HUES64 (cell line): ENCODE measurements at regions not wholly inside any gene's neighbourhood (a gene's known extent, or its start where the extent isn't known, plus 50 kb on each side); places are given as distances from the start of the nearest gene placed in this dataset.
"Not testable (repeated sequence)": the region's sequence is repeated elsewhere in the genome, so short reads cannot be mapped to it uniquely, and the experiment has no call there.

Source experiments
- H3K27ac ChIP-seq: 2 replicates; pipeline ENCODE4 v1.7.0; 2013; ENCODE audit warnings: low read depth, low read length, inconsistent platforms
- H3K27me3 ChIP-seq: 2 replicates; pipeline ENCODE4 v1.6.1; 2013; ENCODE audit warnings: mild to moderate bottlenecking, low read length; ENCODE audit not compliant: insufficient read depth
- H3K36me3 ChIP-seq: 2 replicates; pipeline ENCODE4 v1.6.1; 2013; ENCODE audit warnings: mild to moderate bottlenecking, low read length; ENCODE audit not compliant: insufficient read depth
- H3K4me1 ChIP-seq: 2 replicates; pipeline ENCODE4 v1.6.1; 2013; ENCODE audit warnings: mild to moderate bottlenecking, low read length, moderate library complexity; ENCODE audit not compliant: insufficient read depth
- H3K4me3 ChIP-seq: 2 replicates; pipeline ENCODE4 v1.5.1; 2013; ENCODE audit warnings: mild to moderate bottlenecking, low read length, moderate library complexity
- H3K9ac ChIP-seq: 2 replicates; pipeline ENCODE4 v1.6.1; 2013; ENCODE audit warnings: mild to moderate bottlenecking, low read depth, low read length
- H3K9me3 ChIP-seq: 2 replicates; pipeline ENCODE4 v1.6.1; 2013; ENCODE audit warnings: low read depth, low read length; ENCODE audit not compliant: insufficient read depth
- WGBS: fragments of 150-250, 120-280 bp; methylation state at CpG from one replicate; pipeline ENCODE4 v1.1.7; 2013; ENCODE audit warnings: missing lambda C conversion rate; 5-methylcytosine and 5-hydroxymethylcytosine counted together

GRCh38 chr1:121088568-121088967, 95.6 kb downstream of the FAM72B start:
- WGBS, result 50% methylated on average over 1 of the region's 5 CpGs
- not testable (repeated sequence) for H3K36me3 ChIP-seq, H3K4me3 ChIP-seq, H3K27me3 ChIP-seq, H3K4me1 ChIP-seq, H3K9ac ChIP-seq, H3K9me3 ChIP-seq, H3K27ac ChIP-seq

- 86% methylated on average over 1 of the region's 2 CpGs for WGBS
- not testable (repeated sequence) for H3K36me3 ChIP-seq, H3K4me3 ChIP-seq, H3K9me3 ChIP-seq, H3K27me3 ChIP-seq, H3K9ac ChIP-seq, H3K27ac ChIP-seq, H3K4me1 ChIP-seq
Measured at GRCh38 chr1:121092329-121092968, 91.7 kb downstream of the FAM72B start.

GRCh38 chr1:121095014-121095413, 89.1 kb downstream of the FAM72B start:
- not testable (repeated sequence) for H3K4me1 ChIP-seq, H3K9ac ChIP-seq, H3K9me3 ChIP-seq, H3K4me3 ChIP-seq, H3K36me3 ChIP-seq, H3K27me3 ChIP-seq, H3K27ac ChIP-seq
- 98% methylated on average over 1 of the region's 2 CpGs for WGBS

- H3K27me3 ChIP-seq, H3K9me3 ChIP-seq, H3K4me1 ChIP-seq, H3K27ac ChIP-seq, H3K36me3 ChIP-seq, H3K9ac ChIP-seq: not testable (repeated sequence)
- H3K4me3 ChIP-seq, result peak overlapping the region; percentile 53
- WGBS, result under 1% methylated on average over 37 of the region's 69 CpGs
Measured at GRCh38 chr1:121097127-121097866, 86.8 kb downstream of the FAM72B start.

DNA sequence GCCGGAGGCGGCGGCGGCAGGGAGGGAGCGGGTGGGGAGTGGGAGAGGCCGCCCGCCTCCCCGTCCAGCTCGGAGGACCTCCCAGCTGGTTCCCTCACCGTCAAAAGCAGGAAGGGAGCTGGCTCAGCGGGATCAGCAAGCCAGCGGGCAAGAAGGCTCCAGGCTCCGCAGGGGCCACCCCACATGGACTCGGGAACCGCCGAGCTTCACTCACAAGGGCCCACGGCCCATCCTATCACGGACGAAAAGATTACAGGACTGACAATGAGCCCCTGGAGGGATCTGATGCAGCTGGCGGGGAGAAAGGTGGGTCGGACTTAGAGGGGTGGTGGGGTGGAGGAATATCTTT, 86.3 kb downstream of the FAM72B start:
- H3K9me3 ChIP-seq, H3K36me3 ChIP-seq, H3K27ac ChIP-seq, H3K4me1 ChIP-seq, H3K9ac ChIP-seq, H3K27me3 ChIP-seq: not testable (repeated sequence)
- peak overlapping the region; percentile 53 for H3K4me3 ChIP-seq
- WGBS, result 3% methylated on average over 6 of the region's 21 CpGs

GRCh38 chr1:121109025-121109424, 75.1 kb downstream of the FAM72B start:
- H3K9ac ChIP-seq, H3K27ac ChIP-seq, H3K36me3 ChIP-seq, H3K4me1 ChIP-seq, H3K4me3 ChIP-seq, H3K9me3 ChIP-seq, H3K27me3 ChIP-seq: not testable (repeated sequence)
- 83% methylated on average over 1 of the region's 1 CpG for WGBS

- 79% methylated on average over 27 of the region's 44 CpGs for WGBS
- not testable (repeated sequence) for H3K4me3 ChIP-seq, H3K27me3 ChIP-seq
Measured at GRCh38 chr1:121116522-121117297, 67.4 kb downstream of the FAM72B start.

DNA sequence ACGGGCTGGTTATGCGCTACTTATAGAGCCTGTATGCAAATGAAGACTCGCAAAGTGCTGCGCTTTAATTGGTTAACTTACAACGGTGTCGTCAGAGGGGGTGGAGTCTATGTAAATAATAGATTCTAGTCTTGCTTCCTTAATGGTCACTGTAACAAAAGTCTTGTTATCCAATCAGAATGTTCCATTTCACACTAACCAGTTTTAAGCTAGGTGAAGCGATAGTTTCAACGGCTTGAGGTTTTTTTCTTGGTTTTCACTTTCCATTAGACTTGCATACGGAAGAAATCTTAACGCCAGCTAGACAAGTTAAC, 66.9 kb downstream of the FAM72B start:
- WGBS, result 67% methylated on average over 1 of the region's 10 CpGs
- not testable (repeated sequence) for H3K4me1 ChIP-seq, H3K27me3 ChIP-seq, H3K27ac ChIP-seq, H3K9me3 ChIP-seq, H3K36me3 ChIP-seq, H3K4me3 ChIP-seq, H3K9ac ChIP-seq

More at GRCh38 chr1:121116522-121117297, 67.4 kb downstream of the FAM72B start:
- not testable (repeated sequence) for H3K36me3 ChIP-seq, H3K27ac ChIP-seq, H3K4me1 ChIP-seq, H3K9me3 ChIP-seq, H3K9ac ChIP-seq

GRCh38 chr1:121117622-121118479, 66.3 kb downstream of the FAM72B start:
- 64% methylated on average over 40 of the region's 47 CpGs for WGBS
- H3K9me3 ChIP-seq, H3K4me1 ChIP-seq, H3K9ac ChIP-seq, H3K27me3 ChIP-seq, H3K27ac ChIP-seq, H3K36me3 ChIP-seq: not testable (repeated sequence)
- peak overlapping the region; percentile 37; the same call in 1 of the 2 replicates for H3K4me3 ChIP-seq
